K562 (cell line): ENCODE measurements at regions not wholly inside any gene's neighbourhood (a gene's known extent, or its start where the extent isn't known, plus 50 kb on each side); places are given as distances from the start of the nearest gene placed in this dataset.

Experiments
- ARNT ChIP-seq, 2 experiments: fragments of 450-650 bp; IDR thresholded peaks; 2 replicates each; pipeline ENCODE4 v1.6.1; 2016; ENCODE audit warnings: mild to moderate bottlenecking in 1 of 2
- CTCF ChIP-seq, 3 experiments: IDR thresholded peaks in 2 of 3; conservative IDR thresholded peaks in 1 of 3; 2 replicates each; pipeline ENCODE4 v1.5.1; 2011 to 2012; ENCODE audit warnings: low read length in 3 of 3, mild to moderate bottlenecking in 3 of 3, control low read depth in 2 of 3, improper control_type of control experiment in 1 of 3, inconsistent platforms in 1 of 3, low read depth in 1 of 3, mixed read lengths in 1 of 3, moderate library complexity in 1 of 3; ENCODE audit not compliant: insufficient read depth in 2 of 3
- MAFK ChIP-seq: IDR thresholded peaks from 2 replicates; pipeline ENCODE4 v1.6.1; 2011; ENCODE audit warnings: low read length, improper control_type of control experiment
- NRF1 ChIP-seq, 2 experiments: fragments of 450-650 bp; IDR thresholded peaks in 1 of 2; conservative IDR thresholded peaks in 1 of 2; 2 replicates each; pipeline ENCODE4 v1.6.1; 2014; ENCODE audit warnings: mild to moderate bottlenecking in 2 of 2
- PML ChIP-seq: IDR thresholded peaks from 2 replicates; pipeline ENCODE4 v1.6.1; 2012; ENCODE audit warnings: low read length, inconsistent platforms
- POLR2A ChIP-seq: fragments of 450-650 bp; conservative IDR thresholded peaks from 2 replicates; pipeline ENCODE4 v1.6.1; 2016
- YY1 ChIP-seq, 3 experiments: IDR thresholded peaks; 2 replicates each; pipeline ENCODE4 v1.6.1; 2011; ENCODE audit warnings: low read length in 2 of 3, mild to moderate bottlenecking in 2 of 3, moderate library complexity in 2 of 3, borderline replicate concordance in 1 of 3, control low read depth in 1 of 3, low read depth in 1 of 3; ENCODE audit not compliant: insufficient read depth in 3 of 3, insufficient replicate concordance in 2 of 3, control insufficient read depth in 1 of 3, insufficient read length in 1 of 3; ENCODE audit errors: extremely low read depth in 1 of 3
- TF ChIP-seq, protein P1 (sequence below), 2 experiments: IDR thresholded peaks; 2 replicates each; pipeline ENCODE4 v1.6.1; 2011; ENCODE audit warnings: borderline replicate concordance in 1 of 2, control low read depth in 1 of 2, low read depth in 1 of 2, low read length in 1 of 2, mild to moderate bottlenecking in 1 of 2, mixed read lengths in 1 of 2, moderate library complexity in 1 of 2; ENCODE audit not compliant: insufficient read depth in 1 of 2, insufficient read length in 1 of 2, poor library complexity in 1 of 2, severe bottlenecking in 1 of 2; ENCODE audit errors: extremely low read depth in 1 of 2
- TF ChIP-seq, protein P2 (sequence below): sonication (generic); formaldehyde crosslinking; IDR thresholded peaks from 2 replicates; pipeline ENCODE4 v1.8.0; 2022; ENCODE audit warnings: mild to moderate bottlenecking, missing genetic modification reagents, borderline replicate concordance

DNA sequence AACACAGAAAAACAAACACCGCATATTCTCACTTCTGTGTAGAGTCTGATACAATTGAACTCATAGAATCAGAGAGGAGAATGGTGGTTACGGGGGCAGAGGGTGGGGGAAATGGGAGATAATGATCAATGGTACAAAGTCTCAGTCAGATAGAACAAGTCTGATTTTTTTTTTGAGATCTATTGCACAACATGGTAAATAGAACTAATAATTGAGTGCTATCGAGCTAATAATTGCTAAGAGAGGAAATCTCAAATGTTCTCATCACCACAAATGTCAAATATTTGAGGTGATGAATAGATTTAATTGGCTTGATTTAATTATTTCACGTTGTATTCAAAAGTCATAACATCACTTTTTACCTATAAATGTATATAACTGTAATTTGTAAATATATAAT, 121.0 kb upstream of the SPIN1 start:
- TF ChIP-seq PML: no peak
- TF ChIP-seq POLR2A: no peak
- TF ChIP-seq CTCF (IDR thresholded peaks at IDR 0.05 in 2 of 3, conservative IDR thresholded peaks at IDR 0.05 in 1 of 3; ENCODE audit: insufficient read depth in 2 of 3, low read depth in 1 of 3, low read length in 3 of 3): no peak
- TF ChIP-seq, protein P1, sequence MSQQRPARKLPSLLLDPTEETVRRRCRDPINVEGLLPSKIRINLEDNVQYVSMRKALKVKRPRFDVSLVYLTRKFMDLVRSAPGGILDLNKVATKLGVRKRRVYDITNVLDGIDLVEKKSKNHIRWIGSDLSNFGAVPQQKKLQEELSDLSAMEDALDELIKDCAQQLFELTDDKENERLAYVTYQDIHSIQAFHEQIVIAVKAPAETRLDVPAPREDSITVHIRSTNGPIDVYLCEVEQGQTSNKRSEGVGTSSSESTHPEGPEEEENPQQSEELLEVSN (IDR thresholded peaks at IDR 0.05; ENCODE audit: borderline replicate concordance in 1 of 2, extremely low read depth in 1 of 2, insufficient read depth in 1 of 2, insufficient read length in 1 of 2, low read depth in 1 of 2, low read length in 1 of 2, poor library complexity in 1 of 2, severe bottlenecking in 1 of 2): no peak
- TF ChIP-seq YY1 (IDR thresholded peaks at IDR 0.05; ENCODE audit: borderline replicate concordance in 1 of 3, control insufficient read depth in 1 of 3, extremely low read depth in 1 of 3, insufficient read depth in 3 of 3, insufficient read length in 1 of 3, insufficient replicate concordance in 2 of 3, low read depth in 1 of 3, low read length in 2 of 3): no peak
- no peak for TF ChIP-seq ARNT (IDR thresholded peaks at IDR 0.05)
- no peak for TF ChIP-seq NRF1 (conservative IDR thresholded peaks at IDR 0.05 in 1 of 2, IDR thresholded peaks at IDR 0.05 in 1 of 2)
- TF ChIP-seq, protein P2, sequence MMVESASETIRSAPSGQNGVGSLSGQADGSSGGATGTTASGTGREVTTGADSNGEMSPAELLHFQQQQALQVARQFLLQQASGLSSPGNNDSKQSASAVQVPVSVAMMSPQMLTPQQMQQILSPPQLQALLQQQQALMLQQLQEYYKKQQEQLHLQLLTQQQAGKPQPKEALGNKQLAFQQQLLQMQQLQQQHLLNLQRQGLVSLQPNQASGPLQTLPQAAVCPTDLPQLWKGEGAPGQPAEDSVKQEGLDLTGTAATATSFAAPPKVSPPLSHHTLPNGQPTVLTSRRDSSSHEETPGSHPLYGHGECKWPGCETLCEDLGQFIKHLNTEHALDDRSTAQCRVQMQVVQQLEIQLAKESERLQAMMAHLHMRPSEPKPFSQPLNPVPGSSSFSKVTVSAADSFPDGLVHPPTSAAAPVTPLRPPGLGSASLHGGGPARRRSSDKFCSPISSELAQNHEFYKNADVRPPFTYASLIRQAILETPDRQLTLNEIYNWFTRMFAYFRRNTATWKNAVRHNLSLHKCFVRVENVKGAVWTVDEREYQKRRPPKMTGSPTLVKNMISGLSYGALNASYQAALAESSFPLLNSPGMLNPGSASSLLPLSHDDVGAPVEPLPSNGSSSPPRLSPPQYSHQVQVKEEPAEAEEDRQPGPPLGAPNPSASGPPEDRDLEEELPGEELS: no peak
- TF ChIP-seq MAFK: no peak
